ENCODE measurements at regions not wholly inside any gene's neighbourhood (a gene's known extent, or its start where the extent isn't known, plus 50 kb on each side); places are given as distances from the start of the nearest gene placed in this dataset.

DNA sequence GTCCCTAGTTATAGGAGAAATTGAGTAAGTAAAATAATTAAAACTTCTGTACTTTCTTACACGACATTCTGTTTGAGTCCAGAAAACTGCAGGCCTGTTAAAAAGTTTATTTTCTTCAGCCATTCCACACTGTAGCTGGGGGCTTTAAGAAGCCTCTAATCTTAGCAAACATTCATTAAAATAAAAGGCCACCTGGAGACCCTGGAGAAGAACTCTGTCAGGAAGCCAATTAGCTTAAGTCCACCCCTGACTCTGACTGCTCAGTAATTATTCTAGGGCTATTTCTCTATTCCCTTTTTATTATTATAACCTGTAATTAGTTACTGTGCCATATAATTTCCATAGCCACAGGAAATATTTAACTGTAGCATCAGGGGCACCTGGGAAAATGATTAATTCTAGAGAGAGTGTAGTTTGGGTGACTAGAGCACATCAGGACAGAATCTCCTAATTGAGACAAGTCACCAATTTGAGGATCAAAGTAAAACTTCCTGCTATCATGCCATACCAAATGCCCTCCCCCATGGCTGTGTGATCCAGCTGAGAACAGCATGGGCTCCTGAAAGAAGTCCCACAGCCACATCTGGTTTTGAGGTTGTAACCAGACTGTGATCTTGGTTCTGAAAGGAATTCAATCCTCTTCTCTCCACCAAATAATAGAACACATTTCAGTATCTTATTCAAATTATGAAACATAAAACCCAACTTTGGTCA lies 1302.3 kb downstream of the XPNPEP1 start:
- H3K27ac ChIP-seq, result no peak overlapping the region
- TF ChIP-seq, protein P1, sequence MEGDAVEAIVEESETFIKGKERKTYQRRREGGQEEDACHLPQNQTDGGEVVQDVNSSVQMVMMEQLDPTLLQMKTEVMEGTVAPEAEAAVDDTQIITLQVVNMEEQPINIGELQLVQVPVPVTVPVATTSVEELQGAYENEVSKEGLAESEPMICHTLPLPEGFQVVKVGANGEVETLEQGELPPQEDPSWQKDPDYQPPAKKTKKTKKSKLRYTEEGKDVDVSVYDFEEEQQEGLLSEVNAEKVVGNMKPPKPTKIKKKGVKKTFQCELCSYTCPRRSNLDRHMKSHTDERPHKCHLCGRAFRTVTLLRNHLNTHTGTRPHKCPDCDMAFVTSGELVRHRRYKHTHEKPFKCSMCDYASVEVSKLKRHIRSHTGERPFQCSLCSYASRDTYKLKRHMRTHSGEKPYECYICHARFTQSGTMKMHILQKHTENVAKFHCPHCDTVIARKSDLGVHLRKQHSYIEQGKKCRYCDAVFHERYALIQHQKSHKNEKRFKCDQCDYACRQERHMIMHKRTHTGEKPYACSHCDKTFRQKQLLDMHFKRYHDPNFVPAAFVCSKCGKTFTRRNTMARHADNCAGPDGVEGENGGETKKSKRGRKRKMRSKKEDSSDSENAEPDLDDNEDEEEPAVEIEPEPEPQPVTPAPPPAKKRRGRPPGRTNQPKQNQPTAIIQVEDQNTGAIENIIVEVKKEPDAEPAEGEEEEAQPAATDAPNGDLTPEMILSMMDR (IDR thresholded peaks at IDR 0.05; ENCODE audit: low read depth, low read length), result no peak

DNA sequence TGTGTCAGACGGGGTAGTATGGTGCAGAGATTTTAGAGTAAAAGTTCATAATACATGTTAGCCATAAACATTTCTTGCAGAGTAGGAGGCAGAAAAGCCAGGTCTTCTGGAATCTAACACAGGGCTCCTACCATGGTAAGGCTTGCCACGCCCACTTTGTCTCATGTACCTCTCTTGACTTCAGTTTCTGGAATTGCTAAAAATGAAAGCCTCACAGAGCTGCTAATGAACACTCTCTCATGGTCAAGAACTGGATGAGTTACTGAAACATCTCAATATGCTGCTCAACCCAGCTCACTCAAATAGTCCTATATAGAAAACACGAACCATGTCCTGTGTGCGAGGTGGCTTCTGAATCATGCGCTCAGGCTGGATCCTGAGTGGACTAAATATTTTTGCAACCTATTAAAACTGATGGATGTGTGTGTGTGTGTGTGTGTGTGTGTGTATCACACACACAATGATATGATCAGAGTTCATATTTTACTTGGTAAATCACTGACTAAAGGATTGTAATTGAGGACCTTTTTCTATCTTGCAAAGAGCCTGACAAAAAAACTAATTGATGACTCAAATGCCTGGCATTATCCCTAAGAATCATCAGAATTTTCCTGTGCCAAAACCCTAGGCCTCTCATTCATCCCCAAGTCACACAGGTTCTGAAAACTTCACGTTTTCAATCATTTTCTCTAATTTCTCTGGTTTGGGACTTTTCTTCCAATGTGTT lies 1306.6 kb downstream of the XPNPEP1 start:
- H3K9me3 ChIP-seq (ENCODE audit: low read depth), result no peaks in the 10 kb centered on the region
- TF ChIP-seq, protein P1 (IDR thresholded peaks at IDR 0.05; ENCODE audit: low read depth, low read length), result no peak
- H3K27me3 ChIP-seq, result no peaks in the 10 kb centered on the region

More for the DNA sequence above, 1302.3 kb downstream of the XPNPEP1 start:
- no peaks in the 10 kb centered on the region for H3K27me3 ChIP-seq
- H3K36me3 ChIP-seq, result no peaks in the 10 kb centered on the region
- no peak overlapping the region for H3K4me3 ChIP-seq
- H3K4me1 ChIP-seq (ENCODE audit: low read depth), result no peaks in the 10 kb centered on the region
- no peaks in the 10 kb centered on the region for H3K9me3 ChIP-seq (ENCODE audit: low read depth)
- DNase-seq (ENCODE audit: low read depth in 1 of 2, low spot score in 1 of 2), result no peak

DNA sequence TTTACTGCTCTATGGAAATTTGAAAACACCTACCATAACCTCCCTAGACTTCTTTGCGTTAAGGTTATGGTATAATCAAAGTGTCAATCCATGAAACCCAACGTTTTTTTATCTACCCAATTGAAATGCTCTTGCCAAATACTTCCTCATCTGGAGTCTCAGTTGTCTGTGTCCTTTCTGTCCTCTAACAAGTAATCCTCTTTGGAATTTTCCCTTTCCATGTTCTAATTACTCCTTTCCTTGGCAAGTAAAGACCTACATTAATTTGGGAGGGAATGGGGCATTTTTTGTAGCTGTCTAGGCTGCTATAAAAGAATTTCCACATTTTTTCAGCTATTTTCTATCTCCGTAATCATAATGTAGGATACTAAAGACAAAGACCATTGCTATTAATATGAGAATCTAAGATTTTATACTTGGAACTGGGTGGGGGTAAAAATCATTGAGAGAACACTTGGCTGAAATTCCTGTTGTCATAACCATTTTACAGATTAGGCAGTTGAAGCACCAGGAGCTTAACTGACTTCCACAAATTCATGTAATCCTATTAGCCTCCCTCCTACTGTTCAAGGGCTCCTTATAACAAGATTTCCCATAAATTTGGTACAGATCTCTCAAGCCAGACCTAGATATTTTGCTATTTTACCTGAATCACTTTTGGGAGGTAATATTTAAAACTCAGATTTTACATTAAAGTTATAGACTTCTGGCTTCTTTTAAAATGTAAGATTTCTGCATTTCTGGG lies 1307.6 kb downstream of the XPNPEP1 start:
- H3K4me1 ChIP-seq (ENCODE audit: low read depth), result no peaks in the 10 kb centered on the region
- H3K4me3 ChIP-seq, result no peak overlapping the region
- TF ChIP-seq, protein P1 (IDR thresholded peaks at IDR 0.05; ENCODE audit: low read depth, low read length), result no peak
- no peak overlapping the region for H3K27ac ChIP-seq
- no peaks in the 10 kb centered on the region for H3K36me3 ChIP-seq
- no peaks in the 10 kb centered on the region for H3K9me3 ChIP-seq (ENCODE audit: low read depth)
- DNase-seq (ENCODE audit: low read depth in 1 of 2, low spot score in 1 of 2), result no peak
- no peaks in the 10 kb centered on the region for H3K27me3 ChIP-seq

More for the DNA sequence above, 1306.6 kb downstream of the XPNPEP1 start:
- Histone ChIP-seq H3K4me1 (ENCODE audit: low read depth) (no peaks in the 10 kb centered on the region), H3K4me3 (no peak overlapping the region), H3K27ac (no peak overlapping the region), H3K36me3 (no peaks in the 10 kb centered on the region)
- no peak for DNase-seq (ENCODE audit: low read depth in 1 of 2, low spot score in 1 of 2)

DNA sequence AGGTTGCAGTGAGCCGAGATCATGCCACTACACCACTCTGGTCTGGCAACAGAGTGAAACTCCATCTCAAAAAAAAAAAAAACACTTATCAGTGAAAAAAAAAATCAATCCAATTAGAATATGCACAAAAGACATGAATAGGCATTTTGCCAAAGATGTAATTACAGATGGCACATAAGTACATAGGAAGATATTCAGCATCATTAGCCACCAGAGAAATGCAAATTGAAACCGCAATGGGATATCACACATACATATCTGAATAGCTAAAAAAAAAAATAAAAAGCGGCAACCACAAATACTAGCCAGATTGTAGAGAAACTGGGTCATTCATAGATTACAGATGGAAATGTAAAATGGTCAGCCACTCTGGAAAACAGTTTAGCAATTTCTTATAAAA lies 1310.8 kb downstream of the XPNPEP1 start:
- TF ChIP-seq, protein P1 (IDR thresholded peaks at IDR 0.05; ENCODE audit: low read depth, low read length), result no peak
- no peaks in the 10 kb centered on the region for H3K9me3 ChIP-seq (ENCODE audit: low read depth)
- H3K27me3 ChIP-seq, result no peaks in the 10 kb centered on the region
- DNase-seq (ENCODE audit: low read depth in 1 of 2, low spot score in 1 of 2), result no peak
- no peak overlapping the region for H3K4me3 ChIP-seq
- H3K36me3 ChIP-seq, result no peaks in the 10 kb centered on the region
- H3K4me1 ChIP-seq (ENCODE audit: low read depth), result no peaks in the 10 kb centered on the region
- H3K27ac ChIP-seq, result no peak overlapping the region

DNA sequence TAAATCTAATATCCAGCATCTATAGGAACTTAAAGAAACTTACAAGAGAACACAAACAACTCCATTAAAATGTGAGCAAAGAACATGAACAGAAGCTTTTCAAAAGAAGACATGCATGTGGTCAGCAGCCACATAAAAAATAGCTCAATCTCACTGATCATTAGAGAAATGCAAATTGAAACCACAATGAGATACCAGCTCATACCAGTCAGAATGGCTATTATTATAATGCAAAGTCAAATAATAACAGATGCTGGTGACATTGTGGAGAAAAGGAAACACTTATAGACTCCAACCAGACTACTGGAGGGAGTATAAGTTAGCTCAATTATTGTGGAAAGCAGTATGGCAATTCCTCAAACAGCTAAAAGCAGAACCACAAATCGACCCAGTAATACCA lies 1314.5 kb downstream of the XPNPEP1 start:
- no peak for DNase-seq (ENCODE audit: low read depth in 1 of 2, low spot score in 1 of 2)
- H3K36me3 ChIP-seq, result no peaks in the 10 kb centered on the region
- TF ChIP-seq, protein P1 (IDR thresholded peaks at IDR 0.05; ENCODE audit: low read depth, low read length), result no peak

More for the DNA sequence above, 1314.5 kb downstream of the XPNPEP1 start:
- Histone ChIP-seq H3K9me3 (ENCODE audit: low read depth) (no peaks in the 10 kb centered on the region), H3K27ac (no peak overlapping the region), H3K4me1 (ENCODE audit: low read depth) (no peaks in the 10 kb centered on the region), H3K4me3 (no peak overlapping the region), H3K27me3 (no peaks in the 10 kb centered on the region)
